Adipocyte (in vitro differentiated cells): ENCODE measurements at regions not wholly inside any gene's neighbourhood (a gene's known extent, or its start where the extent isn't known, plus 50 kb on each side); places are given as distances from the start of the nearest gene placed in this dataset.

ENCODE experiments used
- DNase-seq: peaks from one replicate; pipeline ENCODE4 v3.0.0-alpha.2; 2015; ENCODE audit warnings: low read depth
- H3K27me3 ChIP-seq: replicated peaks from 2 replicates; pipeline ENCODE4 v1.7.0; 2013; ENCODE audit warnings: mild to moderate bottlenecking, low read length, moderate library complexity; ENCODE audit not compliant: control insufficient read depth, insufficient read depth
- H3K36me3 ChIP-seq: 2 replicates; pipeline ENCODE4 v1.7.0; 2013; ENCODE audit warnings: low read length, mild to moderate bottlenecking, moderate library complexity; ENCODE audit not compliant: control insufficient read depth, insufficient read depth, severe bottlenecking
- H3K4me1 ChIP-seq: 2 replicates; pipeline ENCODE4 v1.7.0; 2013; ENCODE audit warnings: mild to moderate bottlenecking, low read length, moderate library complexity; ENCODE audit not compliant: control insufficient read depth, insufficient read depth
- H3K4me3 ChIP-seq: 2 replicates; pipeline ENCODE4 v1.7.0; 2013; ENCODE audit warnings: mild to moderate bottlenecking, low read length, moderate library complexity
- H3K9ac ChIP-seq: 2 replicates; pipeline ENCODE4 v1.7.0; 2013; ENCODE audit warnings: mild to moderate bottlenecking, low read length, moderate library complexity
- H3K9me3 ChIP-seq: 2 replicates; pipeline ENCODE4 v1.7.0; 2013; ENCODE audit warnings: mild to moderate bottlenecking, low read length, moderate library complexity; ENCODE audit not compliant: control insufficient read depth

GRCh38 chr5:142420561-142421227 is 95.9 kb upstream of the SPRY4 start:
- Histone ChIP-seq H3K9me3 (no peaks in the 10 kb centered on the region), H3K9ac (no peak overlapping the region), H3K36me3 (no peaks in the 10 kb centered on the region), H3K4me1 (peaks cover 7% of the 10 kb centered on the region), H3K27me3 (no peaks in the 10 kb centered on the region), H3K4me3 (no peak overlapping the region)
- DNase-seq, result no peak

GRCh38 chr5:142412581-142412980 is 87.8 kb upstream of the SPRY4 start:
- H3K4me3 ChIP-seq, result no peak overlapping the region
- H3K27me3 ChIP-seq, result no peaks in the 10 kb centered on the region
- H3K9me3 ChIP-seq, result no peaks in the 10 kb centered on the region
- no peak overlapping the region for H3K9ac ChIP-seq
- DNase-seq, result no peak
- no peaks in the 10 kb centered on the region for H3K36me3 ChIP-seq
- H3K4me1 ChIP-seq, result peaks cover 6% of the 10 kb centered on the region

GRCh38 chr5:142411656-142412425 is 87.0 kb upstream of the SPRY4 start:
- Histone ChIP-seq H3K9me3 (no peaks in the 10 kb centered on the region), H3K36me3 (no peaks in the 10 kb centered on the region), H3K4me1 (peaks cover 6% of the 10 kb centered on the region), H3K4me3 (no peak overlapping the region), H3K27me3 (no peaks in the 10 kb centered on the region), H3K9ac (no peak overlapping the region)
- DNase-seq, result no peak

GRCh38 chr5:142411103-142411502 is 86.3 kb upstream of the SPRY4 start:
- H3K27me3 ChIP-seq, result no peaks in the 10 kb centered on the region
- H3K9ac ChIP-seq, result no peak overlapping the region
- no peak for DNase-seq
- no peak overlapping the region for H3K4me3 ChIP-seq
- H3K9me3 ChIP-seq, result no peaks in the 10 kb centered on the region
- H3K36me3 ChIP-seq, result no peaks in the 10 kb centered on the region
- peaks cover 6% of the 10 kb centered on the region for H3K4me1 ChIP-seq

GRCh38 chr5:142408981-142409481 is 84.2 kb upstream of the SPRY4 start:
- no peak overlapping the region for H3K9ac ChIP-seq
- no peak overlapping the region for H3K4me3 ChIP-seq
- peaks cover 10% of the 10 kb centered on the region for H3K4me1 ChIP-seq
- H3K27me3 ChIP-seq, result no peaks in the 10 kb centered on the region
- DNase-seq, result no peak
- H3K36me3 ChIP-seq, result no peaks in the 10 kb centered on the region
- no peaks in the 10 kb centered on the region for H3K9me3 ChIP-seq

DNA sequence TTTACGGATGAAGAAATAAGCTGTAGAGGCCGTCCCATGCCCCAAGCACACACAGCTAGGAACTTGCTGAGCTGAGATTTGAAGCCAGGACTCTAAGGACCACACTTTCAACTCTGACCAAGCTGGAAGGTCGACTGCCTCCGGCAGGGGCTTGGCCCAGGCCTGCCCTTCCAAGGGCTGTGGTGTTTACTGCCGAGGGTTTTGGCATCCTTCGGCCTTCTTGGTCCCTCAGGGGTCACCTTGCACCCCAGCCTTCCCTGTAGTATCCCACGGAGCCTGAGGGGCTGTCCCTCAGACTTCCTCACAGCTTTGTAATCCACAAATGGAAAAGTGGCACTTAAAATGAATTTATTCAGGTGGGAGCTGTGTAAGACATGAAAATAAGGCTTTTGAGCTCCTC is 83.7 kb upstream of the SPRY4 start:
- no peak for DNase-seq
- no peaks in the 10 kb centered on the region for H3K9me3 ChIP-seq

GRCh38 chr5:142405814-142406395 is 81.1 kb upstream of the SPRY4 start:
- peaks cover 5% of the 10 kb centered on the region for H3K4me1 ChIP-seq
- DNase-seq, result no peak
- H3K27me3 ChIP-seq, result no peaks in the 10 kb centered on the region
- no peak overlapping the region for H3K4me3 ChIP-seq
- H3K9me3 ChIP-seq, result no peaks in the 10 kb centered on the region
- no peaks in the 10 kb centered on the region for H3K36me3 ChIP-seq
- H3K9ac ChIP-seq, result no peak overlapping the region

More for the DNA sequence above, 83.7 kb upstream of the SPRY4 start:
- Histone ChIP-seq H3K4me1 (peaks cover 11% of the 10 kb centered on the region), H3K36me3 (no peaks in the 10 kb centered on the region), H3K9ac (no peak overlapping the region), H3K27me3 (no peaks in the 10 kb centered on the region), H3K4me3 (no peak overlapping the region)

- H3K9ac ChIP-seq, result no peak overlapping the region
These were observed 80.2 kb upstream of the SPRY4 start for GRCh38 chr5:142405023-142405422.

GRCh38 chr5:142404046-142404477 is 79.2 kb upstream of the SPRY4 start:
- Histone ChIP-seq H3K36me3 (no peaks in the 10 kb centered on the region), H3K4me3 (no peak overlapping the region), H3K27me3 (no peaks in the 10 kb centered on the region), H3K9me3 (no peaks in the 10 kb centered on the region), H3K9ac (no peak overlapping the region), H3K4me1 (peaks cover 11% of the 10 kb centered on the region)
- DNase-seq, result peak; percentile 74

More at GRCh38 chr5:142405023-142405422, 80.2 kb upstream of the SPRY4 start:
- Histone ChIP-seq H3K9me3 (no peaks in the 10 kb centered on the region), H3K4me3 (no peak overlapping the region), H3K27me3 (no peaks in the 10 kb centered on the region), H3K4me1 (peaks cover 5% of the 10 kb centered on the region), H3K36me3 (no peaks in the 10 kb centered on the region)
- DNase-seq, result no peak

DNA sequence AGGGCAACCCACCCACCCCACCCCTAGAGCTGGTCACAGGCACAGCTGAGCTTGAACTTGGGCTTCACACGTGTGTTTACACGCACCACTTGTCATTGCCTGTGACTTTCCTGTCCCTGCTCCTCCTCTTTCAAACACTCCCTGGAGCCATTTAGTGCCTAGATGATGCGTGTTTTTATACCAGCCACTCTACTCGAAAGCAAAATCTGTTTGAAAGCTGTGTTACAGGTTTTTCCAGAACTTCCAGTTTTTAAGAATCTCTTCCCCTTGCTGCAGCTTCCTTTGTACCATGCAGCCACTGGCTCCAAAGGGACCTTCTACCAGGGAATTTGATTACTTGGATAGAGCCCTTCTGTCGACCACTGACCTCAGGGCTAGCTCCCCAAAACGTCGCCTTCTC is 78.8 kb upstream of the SPRY4 start:
- DNase-seq, result no peak
- Histone ChIP-seq H3K4me3 (no peak overlapping the region), H3K9me3 (no peaks in the 10 kb centered on the region), H3K4me1 (peaks cover 11% of the 10 kb centered on the region), H3K27me3 (no peaks in the 10 kb centered on the region), H3K9ac (no peak overlapping the region), H3K36me3 (no peaks in the 10 kb centered on the region)

DNA sequence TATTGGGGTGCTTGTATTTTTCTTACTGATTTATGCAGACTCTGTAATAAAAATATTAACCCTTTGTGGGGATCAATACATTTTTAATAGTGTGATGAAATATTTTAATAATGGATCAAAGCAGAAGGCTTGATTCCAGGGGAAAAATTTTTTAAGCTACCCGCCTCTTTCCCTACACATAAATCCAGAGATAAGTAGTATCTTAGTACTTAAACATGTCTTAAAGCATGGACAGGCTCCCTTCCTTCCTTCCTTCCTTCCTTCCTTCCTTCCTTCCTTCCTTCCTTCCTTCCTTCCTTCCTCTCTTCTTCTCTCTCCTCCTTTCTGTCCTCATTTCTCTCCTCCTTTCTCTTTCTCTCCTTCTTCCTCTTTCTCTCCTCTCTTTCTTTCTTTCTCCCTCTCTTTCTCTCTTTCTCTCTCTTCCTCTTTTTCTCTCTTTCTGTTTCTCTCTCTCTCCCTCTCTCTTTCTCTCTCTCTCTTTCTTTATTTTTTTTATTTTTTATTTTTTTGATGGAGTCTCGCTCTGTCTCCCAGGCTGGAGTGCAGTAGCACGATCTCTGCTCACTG is 78.0 kb upstream of the SPRY4 start:
- H3K27me3 ChIP-seq, result no peaks in the 10 kb centered on the region
- H3K9ac ChIP-seq, result no peak overlapping the region
- no peak for DNase-seq
- H3K4me1 ChIP-seq, result peaks cover 11% of the 10 kb centered on the region
- no peaks in the 10 kb centered on the region for H3K9me3 ChIP-seq
- H3K4me3 ChIP-seq, result no peak overlapping the region
- H3K36me3 ChIP-seq, result no peaks in the 10 kb centered on the region
